ENCODE measurements at regions not wholly inside any gene's neighbourhood (a gene's known extent, or its start where the extent isn't known, plus 50 kb on each side); places are given as distances from the start of the nearest gene placed in this dataset.

DNA sequence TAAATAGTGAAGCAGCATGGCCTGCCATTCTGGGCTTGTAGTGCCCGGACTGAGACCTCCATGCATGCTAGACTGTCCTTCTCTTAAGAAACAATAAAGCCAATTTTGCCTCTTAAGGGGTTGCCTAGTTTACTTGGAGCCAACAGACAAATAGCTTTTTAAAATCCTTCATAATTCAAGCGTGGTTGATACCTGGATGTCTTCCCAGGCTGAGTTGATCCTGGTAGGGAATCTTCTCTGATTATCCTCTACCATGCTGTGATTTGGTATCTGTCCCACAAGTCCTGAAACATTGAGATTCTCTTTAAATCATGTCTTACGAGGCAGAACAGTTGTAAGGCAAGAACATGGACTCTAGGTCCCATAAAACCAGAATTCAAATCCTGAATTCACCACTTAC lies 359.6 kb upstream of the CCL2 start:
- TF ChIP-seq, protein P1, sequence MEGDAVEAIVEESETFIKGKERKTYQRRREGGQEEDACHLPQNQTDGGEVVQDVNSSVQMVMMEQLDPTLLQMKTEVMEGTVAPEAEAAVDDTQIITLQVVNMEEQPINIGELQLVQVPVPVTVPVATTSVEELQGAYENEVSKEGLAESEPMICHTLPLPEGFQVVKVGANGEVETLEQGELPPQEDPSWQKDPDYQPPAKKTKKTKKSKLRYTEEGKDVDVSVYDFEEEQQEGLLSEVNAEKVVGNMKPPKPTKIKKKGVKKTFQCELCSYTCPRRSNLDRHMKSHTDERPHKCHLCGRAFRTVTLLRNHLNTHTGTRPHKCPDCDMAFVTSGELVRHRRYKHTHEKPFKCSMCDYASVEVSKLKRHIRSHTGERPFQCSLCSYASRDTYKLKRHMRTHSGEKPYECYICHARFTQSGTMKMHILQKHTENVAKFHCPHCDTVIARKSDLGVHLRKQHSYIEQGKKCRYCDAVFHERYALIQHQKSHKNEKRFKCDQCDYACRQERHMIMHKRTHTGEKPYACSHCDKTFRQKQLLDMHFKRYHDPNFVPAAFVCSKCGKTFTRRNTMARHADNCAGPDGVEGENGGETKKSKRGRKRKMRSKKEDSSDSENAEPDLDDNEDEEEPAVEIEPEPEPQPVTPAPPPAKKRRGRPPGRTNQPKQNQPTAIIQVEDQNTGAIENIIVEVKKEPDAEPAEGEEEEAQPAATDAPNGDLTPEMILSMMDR (IDR thresholded peaks at IDR 0.05; ENCODE audit: low read length): no peak
- TF ChIP-seq EZH2 (optimal IDR thresholded peaks at IDR 0.05; ENCODE audit: low read depth, low read length) (no peak), EZH2phosphoT487 (IDR thresholded peaks at IDR 0.05; ENCODE audit: low read length) (no peak)

All from MM.1S (cell line).